Mammary epithelial cell (primary cell): ENCODE measurements at regions not wholly inside any gene's neighbourhood (a gene's known extent, or its start where the extent isn't known, plus 50 kb on each side); places are given as distances from the start of the nearest gene placed in this dataset.

Experiments used
- EZH2 ChIP-seq: IDR thresholded peaks from 2 replicates; pipeline ENCODE4 v1.6.1; 2012; ENCODE audit warnings: low read length, inconsistent platforms, borderline replicate concordance
- TF ChIP-seq, protein P1 (sequence below), 2 donors: IDR thresholded peaks in 1 of 2; conservative IDR thresholded peaks in 1 of 2; 2 replicates each; pipeline ENCODE4 v1.5.1; 2011 to 2012; ENCODE audit warnings: inconsistent platforms in 2 of 2, low read length in 2 of 2, mild to moderate bottlenecking in 2 of 2, control low read depth in 1 of 2, low read depth in 1 of 2; ENCODE audit not compliant: insufficient read depth in 1 of 2; ENCODE audit errors: extremely low read depth in 1 of 2

DNA sequence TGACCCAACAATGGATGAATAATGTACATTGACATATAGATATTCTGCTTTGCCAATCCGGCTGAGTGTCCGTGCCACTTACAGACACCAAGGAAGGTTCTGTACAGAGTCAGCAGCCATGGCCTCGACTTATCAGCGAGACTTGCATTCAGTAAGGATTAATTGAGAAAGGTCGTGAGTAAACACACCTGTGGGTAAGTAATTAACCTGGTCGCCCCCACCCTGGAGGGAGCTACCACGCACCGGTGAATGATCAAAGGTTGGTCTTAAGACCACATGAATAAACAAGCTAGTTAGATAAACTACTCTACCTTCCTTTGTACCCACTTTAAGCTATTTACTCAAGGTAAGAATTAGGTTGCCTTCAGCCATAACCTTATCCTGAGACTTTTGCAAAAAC is 66.5 kb upstream of the MFGE8 start:
- TF ChIP-seq, protein P1, sequence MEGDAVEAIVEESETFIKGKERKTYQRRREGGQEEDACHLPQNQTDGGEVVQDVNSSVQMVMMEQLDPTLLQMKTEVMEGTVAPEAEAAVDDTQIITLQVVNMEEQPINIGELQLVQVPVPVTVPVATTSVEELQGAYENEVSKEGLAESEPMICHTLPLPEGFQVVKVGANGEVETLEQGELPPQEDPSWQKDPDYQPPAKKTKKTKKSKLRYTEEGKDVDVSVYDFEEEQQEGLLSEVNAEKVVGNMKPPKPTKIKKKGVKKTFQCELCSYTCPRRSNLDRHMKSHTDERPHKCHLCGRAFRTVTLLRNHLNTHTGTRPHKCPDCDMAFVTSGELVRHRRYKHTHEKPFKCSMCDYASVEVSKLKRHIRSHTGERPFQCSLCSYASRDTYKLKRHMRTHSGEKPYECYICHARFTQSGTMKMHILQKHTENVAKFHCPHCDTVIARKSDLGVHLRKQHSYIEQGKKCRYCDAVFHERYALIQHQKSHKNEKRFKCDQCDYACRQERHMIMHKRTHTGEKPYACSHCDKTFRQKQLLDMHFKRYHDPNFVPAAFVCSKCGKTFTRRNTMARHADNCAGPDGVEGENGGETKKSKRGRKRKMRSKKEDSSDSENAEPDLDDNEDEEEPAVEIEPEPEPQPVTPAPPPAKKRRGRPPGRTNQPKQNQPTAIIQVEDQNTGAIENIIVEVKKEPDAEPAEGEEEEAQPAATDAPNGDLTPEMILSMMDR (conservative IDR thresholded peaks at IDR 0.05 in 1 of 2, IDR thresholded peaks at IDR 0.05 in 1 of 2; ENCODE audit: extremely low read depth in 1 of 2, insufficient read depth in 1 of 2, low read depth in 1 of 2, low read length in 2 of 2), result no peak
- no peak for TF ChIP-seq EZH2
